ENCODE measurements at regions not wholly inside any gene's neighbourhood (a gene's known extent, or its start where the extent isn't known, plus 50 kb on each side); places are given as distances from the start of the nearest gene placed in this dataset.

GRCh38 chr5:179439181-179439985, 94.1 kb upstream of the ADAMTS2 start:
- Mint-ChIP-seq H3K4me1 (ENCODE audit: low read depth) (no peaks in the 10 kb centered on the region), H3K27me3 (no peaks in the 10 kb centered on the region), H3K36me3 (ENCODE audit: insufficient read depth) (no peaks in the 10 kb centered on the region), H3K9me3 (ENCODE audit: low read depth) (peaks cover 11% of the 10 kb centered on the region), H3K4me3 (ENCODE audit: low read depth) (no peak overlapping the region), H3K27ac (peak overlapping the region; percentile 39)
- DNase-seq (ENCODE audit: low spot score, unreplicated experiment), result no peak
- TF ChIP-seq CTCF (IDR thresholded peaks at IDR 0.05; ENCODE audit: unreplicated experiment), result no peak

DNA sequence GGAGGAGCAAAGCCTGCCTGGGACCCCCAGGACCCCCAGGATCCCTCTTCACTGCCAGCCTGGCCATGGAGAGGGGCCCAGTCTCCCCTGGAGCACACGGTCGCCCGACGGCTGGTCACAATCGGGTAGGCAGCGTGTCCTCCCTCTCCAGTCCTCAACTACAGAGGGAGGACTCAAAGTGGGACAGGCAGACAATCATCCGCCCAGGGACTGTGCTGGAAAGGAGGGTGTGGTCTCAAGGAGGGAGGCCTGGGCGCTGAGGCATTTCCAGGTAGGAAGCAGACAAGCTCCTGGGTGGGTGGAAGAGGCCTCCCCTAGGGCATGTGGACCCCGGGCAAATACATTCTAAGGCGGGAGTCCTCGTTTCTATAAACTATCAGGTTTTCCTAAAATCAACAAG, 93.2 kb upstream of the ADAMTS2 start:
- Mint-ChIP-seq H3K36me3 (ENCODE audit: insufficient read depth) (no peaks in the 10 kb centered on the region), H3K27ac (no peak overlapping the region), H3K9me3 (ENCODE audit: low read depth) (peaks cover 11% of the 10 kb centered on the region), H3K27me3 (no peaks in the 10 kb centered on the region), H3K4me3 (ENCODE audit: low read depth) (no peak overlapping the region), H3K4me1 (ENCODE audit: low read depth) (no peaks in the 10 kb centered on the region)
- no peak for TF ChIP-seq CTCF (IDR thresholded peaks at IDR 0.05; ENCODE audit: unreplicated experiment)
- DNase-seq (ENCODE audit: low spot score, unreplicated experiment), result no peak

- no peaks in the 10 kb centered on the region for H3K27me3 Mint-ChIP-seq
- no peaks in the 10 kb centered on the region for H3K4me1 Mint-ChIP-seq (ENCODE audit: low read depth)
- H3K36me3 Mint-ChIP-seq (ENCODE audit: insufficient read depth), result no peaks in the 10 kb centered on the region
- H3K4me3 Mint-ChIP-seq (ENCODE audit: low read depth), result no peak overlapping the region
- DNase-seq (ENCODE audit: low spot score, unreplicated experiment), result no peak
- no peak overlapping the region for H3K27ac Mint-ChIP-seq
- no peak for TF ChIP-seq CTCF (IDR thresholded peaks at IDR 0.05; ENCODE audit: unreplicated experiment)
- peaks cover 12% of the 10 kb centered on the region for H3K9me3 Mint-ChIP-seq (ENCODE audit: low read depth)
Observed at GRCh38 chr5:179438011-179438441, 92.8 kb upstream of the ADAMTS2 start.

DNA sequence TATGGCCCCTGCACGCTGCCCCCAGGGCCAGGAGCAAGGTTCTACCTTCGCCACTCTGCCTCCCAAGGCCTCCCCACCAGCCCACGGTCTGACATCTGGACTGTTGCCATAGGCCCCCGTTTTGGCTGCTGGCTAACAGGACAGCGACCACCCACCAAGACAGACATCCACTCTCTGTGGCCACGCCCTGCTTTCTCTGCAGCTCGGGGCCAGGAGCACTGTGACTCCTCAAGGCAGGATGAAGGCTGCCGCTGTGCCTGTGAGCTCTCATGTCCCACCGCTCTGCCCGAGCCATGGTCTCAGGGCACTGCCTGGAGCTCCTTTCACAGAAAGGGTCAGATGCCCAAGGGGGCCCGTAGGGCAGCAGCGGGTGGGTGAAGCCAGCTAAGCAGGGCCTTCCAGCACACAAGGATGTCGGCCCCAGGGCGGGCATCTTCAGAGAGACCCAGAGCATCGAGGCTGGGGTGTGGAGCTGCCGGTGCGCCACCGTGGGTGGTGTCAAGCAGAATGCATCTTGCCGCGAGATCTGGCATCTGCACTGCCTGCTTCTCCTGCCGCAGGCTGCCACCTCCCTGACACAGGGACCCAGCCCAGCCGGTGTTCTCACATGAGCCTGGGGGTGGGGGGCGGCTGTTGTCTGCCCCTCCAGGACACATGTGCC, 92.2 kb upstream of the ADAMTS2 start:
- no peak for DNase-seq (ENCODE audit: low spot score, unreplicated experiment)
- peaks cover 7% of the 10 kb centered on the region for H3K9me3 Mint-ChIP-seq (ENCODE audit: low read depth)
- H3K4me3 Mint-ChIP-seq (ENCODE audit: low read depth), result no peak overlapping the region
- no peak overlapping the region for H3K27ac Mint-ChIP-seq
- no peaks in the 10 kb centered on the region for H3K4me1 Mint-ChIP-seq (ENCODE audit: low read depth)
- TF ChIP-seq CTCF (IDR thresholded peaks at IDR 0.05; ENCODE audit: unreplicated experiment), result no peak
- no peaks in the 10 kb centered on the region for H3K36me3 Mint-ChIP-seq (ENCODE audit: insufficient read depth)
- no peaks in the 10 kb centered on the region for H3K27me3 Mint-ChIP-seq

GRCh38 chr5:179436321-179437122, 91.3 kb upstream of the ADAMTS2 start:
- no peak overlapping the region for H3K27ac Mint-ChIP-seq

More at GRCh38 chr5:179436321-179437122, 91.3 kb upstream of the ADAMTS2 start:
- no peak for TF ChIP-seq CTCF (IDR thresholded peaks at IDR 0.05; ENCODE audit: unreplicated experiment)
- Mint-ChIP-seq H3K4me3 (ENCODE audit: low read depth) (no peak overlapping the region), H3K9me3 (ENCODE audit: low read depth) (peaks cover 2% of the 10 kb centered on the region), H3K4me1 (ENCODE audit: low read depth) (no peaks in the 10 kb centered on the region), H3K27me3 (no peaks in the 10 kb centered on the region), H3K36me3 (ENCODE audit: insufficient read depth) (no peaks in the 10 kb centered on the region)
- no peak for DNase-seq (ENCODE audit: low spot score, unreplicated experiment)
